Loucy (cell line): ENCODE measurements at regions not wholly inside any gene's neighbourhood (a gene's known extent, or its start where the extent isn't known, plus 50 kb on each side); places are given as distances from the start of the nearest gene placed in this dataset.

Source experiments
- CTCF ChIP-seq: fragments of 200-600 bp; sonication (generic); conservative IDR thresholded peaks from 2 replicates; pipeline ENCODE4 v1.5.1; 2014; ENCODE audit warnings: mild to moderate bottlenecking, antibody characterized with exemption, low read length
- EZH2phosphoT487 ChIP-seq: fragments of 200-600 bp; IDR thresholded peaks from 2 replicates; pipeline ENCODE4 v1.6.1; 2018; ENCODE audit warnings: antibody characterized with exemption, mild to moderate bottlenecking, moderate library complexity, borderline replicate concordance

- TF ChIP-seq CTCF (no peak), EZH2phosphoT487 (no peak)
Measured at GRCh38 chr2:58769111-58769863, 528.2 kb upstream of the FANCL start.
